Activated CD8-positive, alpha-beta memory T cell treated with anti-CD3 and anti-CD28 coated beads, Interleukin-2, amount 50 U/mL, for 4 hours (primary cell): ENCODE measurements at regions not wholly inside any gene's neighbourhood (a gene's known extent, or its start where the extent isn't known, plus 50 kb on each side); places are given as distances from the start of the nearest gene placed in this dataset.
"Not testable (repeated sequence)": the region's sequence is repeated elsewhere in the genome, so short reads cannot be mapped to it uniquely, and the experiment has no call there.

ENCODE experiments used
- DNase-seq: peaks from one replicate; pipeline ENCODE4 v3.0.0-alpha.2; 2020

DNA sequence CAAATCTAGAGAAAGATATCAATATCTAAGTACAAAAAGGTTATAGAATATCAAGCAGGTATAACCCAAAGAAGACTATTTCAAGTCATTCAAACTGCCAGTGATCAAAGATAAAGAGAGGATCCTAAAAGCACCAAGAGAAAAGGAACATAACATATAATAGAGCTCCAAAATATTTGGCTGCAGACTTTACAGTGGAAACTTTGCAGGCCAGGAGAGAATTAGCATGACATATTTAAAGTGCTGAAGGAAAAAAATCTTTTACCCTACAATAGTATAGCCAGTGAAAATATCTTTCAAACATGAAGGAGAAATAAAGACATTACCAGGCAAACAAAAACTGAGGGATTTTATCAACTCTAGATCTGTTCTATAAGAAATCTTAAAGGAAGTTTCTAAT is 254.3 kb upstream of the ARHGEF26 start:
- no peak for DNase-seq

DNA sequence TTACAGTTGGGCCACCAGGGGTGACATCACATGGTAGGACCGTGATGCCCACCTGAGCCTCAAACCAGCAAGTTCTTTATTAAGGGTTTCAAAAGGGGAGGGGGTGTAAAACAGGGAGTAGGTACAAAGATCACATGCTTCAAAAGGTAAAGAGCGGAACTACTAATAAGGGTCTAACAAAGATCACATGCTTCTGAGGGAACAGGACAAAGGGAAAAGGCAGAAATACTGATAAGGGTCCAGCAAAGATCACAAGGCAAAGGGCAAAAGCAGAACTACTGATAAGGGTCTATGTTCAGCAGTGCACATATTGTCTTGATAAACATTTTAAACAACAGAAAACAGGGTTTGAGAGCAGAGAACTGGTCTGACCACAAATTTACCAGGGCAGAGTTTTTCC is 246.8 kb upstream of the ARHGEF26 start:
- not testable (repeated sequence) for DNase-seq

DNA sequence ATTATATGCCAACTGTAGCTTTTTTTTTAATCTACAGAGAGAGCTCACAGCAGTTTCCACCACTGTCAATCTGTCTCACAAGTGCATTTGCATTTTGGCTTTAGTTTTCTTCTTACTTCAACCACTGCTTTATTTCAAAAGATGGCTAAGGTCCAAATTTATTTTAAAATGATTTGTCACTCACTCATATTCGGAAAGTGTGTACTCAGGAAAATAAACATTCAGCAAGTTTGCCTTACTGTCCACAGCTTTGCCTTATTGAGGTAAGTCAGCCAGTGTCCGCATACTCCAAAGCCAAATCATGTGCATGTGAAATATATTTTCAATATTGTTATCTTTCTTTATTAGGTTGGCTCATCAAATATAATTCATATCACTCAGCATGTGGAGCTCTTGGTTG is 240.7 kb upstream of the ARHGEF26 start:
- no peak for DNase-seq

DNA sequence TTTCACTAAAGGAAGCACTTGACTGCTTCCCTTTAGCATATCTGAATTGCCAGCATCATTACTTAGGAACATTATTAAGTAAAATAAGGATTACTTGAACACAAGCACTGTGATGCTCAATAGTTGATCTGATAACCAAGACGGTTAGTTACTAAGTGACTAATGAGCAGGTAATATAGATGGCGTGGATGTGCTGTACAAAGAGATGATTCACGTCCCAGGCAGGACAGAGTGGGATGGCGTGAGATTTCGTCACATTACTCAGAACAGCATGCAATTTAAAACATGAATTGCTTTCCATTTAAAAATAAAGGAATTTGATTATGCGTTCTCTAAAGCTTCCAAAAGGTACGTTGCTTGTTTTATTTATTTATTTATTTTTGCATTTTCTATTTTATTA is 240.0 kb upstream of the ARHGEF26 start:
- DNase-seq, result no peak

DNA sequence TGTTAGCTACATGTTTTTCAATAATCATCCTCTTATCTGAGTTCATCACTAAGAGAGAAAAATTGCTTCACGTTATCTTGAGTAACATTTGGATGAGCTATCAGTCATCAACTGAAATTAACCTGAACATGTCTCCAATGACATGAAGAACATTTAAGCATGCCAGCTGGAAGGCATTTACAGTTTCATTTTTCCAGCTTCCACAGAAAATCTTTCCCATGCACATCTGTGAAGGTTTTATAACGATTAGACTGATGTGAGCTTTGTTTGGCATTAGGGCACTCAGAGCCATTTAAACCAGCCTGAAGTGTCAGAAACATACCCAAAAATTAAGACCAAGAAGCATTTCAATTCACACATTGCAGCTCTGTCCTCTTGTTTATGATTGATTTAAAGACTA is 235.8 kb upstream of the ARHGEF26 start:
- no peak for DNase-seq

DNA sequence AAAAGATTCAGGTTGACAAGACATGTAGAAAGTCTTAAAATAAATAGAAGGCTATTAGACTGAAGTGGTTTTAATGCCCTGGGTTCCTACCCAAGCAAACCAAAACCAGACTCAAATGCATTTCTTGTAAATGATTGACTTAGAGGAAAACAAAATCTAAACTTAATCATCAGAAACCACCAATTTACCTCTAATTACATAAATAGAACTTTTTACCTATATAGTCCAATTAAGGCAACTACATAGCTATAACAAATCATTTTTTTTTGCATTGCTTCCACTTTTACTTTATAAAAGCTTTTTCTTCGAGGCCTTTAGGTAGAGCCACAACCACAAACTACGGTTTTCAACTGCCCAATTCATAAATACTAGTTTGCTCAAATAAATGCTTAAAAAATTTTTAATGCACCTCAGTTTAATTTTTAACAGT is 231.3 kb upstream of the ARHGEF26 start:
- DNase-seq, result no peak

DNA sequence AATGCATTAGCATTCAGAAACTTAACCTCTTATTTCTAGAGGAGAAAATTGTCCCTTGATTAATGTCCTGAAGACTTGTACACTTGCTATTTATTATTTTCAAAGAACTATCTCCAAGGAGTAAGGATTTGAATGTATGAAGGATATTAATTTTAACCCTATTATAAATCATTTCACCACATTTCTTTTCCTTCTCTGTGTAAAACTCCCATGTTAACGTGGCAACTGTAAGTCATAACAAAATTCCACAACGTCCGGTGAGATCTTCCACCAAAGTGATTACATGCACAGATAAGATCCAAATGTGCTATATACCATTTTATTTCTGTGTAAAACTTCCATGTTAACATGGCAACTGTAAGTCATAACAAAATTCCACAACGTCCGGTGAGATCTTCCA is 229.1 kb upstream of the ARHGEF26 start:
- no peak for DNase-seq

DNA sequence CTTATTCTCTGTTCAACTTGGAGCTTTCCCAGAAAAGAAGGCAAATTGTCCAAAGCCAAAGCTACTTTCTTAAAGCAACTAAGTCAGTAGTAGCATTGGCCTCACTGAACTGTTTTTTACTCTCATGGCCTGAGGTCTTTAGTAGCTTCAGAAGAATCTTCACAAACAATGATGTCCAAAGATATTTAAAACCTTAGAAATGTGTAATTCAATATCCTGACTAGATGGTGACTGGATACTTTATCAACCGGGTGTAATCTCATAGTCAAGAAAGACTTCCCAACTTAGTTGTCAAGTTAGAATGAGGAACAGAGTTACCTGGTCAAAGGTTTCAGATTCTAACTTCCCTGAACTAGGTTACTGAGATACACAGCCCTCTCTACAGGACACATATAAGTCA is 226.3 kb upstream of the ARHGEF26 start:
- DNase-seq, result no peak

DNA sequence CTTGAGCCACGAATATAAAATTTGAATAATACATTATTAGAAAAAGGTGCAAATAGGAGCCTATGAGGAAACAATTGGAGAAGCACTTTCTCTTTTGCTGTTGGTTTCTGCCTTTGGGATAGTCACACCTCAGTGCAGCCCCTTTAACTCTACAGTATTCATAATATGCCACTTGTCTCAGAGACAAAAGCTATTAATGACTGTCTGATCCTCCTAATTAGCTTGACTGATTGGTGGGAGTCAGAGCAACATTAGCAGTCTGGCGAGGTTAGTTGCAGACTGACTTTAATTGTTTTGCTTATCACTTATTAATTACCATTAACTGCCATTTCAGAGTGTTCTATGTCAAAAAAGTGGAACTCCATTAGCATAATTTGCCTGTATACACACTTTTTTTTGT is 225.0 kb upstream of the ARHGEF26 start:
- DNase-seq, result no peak

DNA sequence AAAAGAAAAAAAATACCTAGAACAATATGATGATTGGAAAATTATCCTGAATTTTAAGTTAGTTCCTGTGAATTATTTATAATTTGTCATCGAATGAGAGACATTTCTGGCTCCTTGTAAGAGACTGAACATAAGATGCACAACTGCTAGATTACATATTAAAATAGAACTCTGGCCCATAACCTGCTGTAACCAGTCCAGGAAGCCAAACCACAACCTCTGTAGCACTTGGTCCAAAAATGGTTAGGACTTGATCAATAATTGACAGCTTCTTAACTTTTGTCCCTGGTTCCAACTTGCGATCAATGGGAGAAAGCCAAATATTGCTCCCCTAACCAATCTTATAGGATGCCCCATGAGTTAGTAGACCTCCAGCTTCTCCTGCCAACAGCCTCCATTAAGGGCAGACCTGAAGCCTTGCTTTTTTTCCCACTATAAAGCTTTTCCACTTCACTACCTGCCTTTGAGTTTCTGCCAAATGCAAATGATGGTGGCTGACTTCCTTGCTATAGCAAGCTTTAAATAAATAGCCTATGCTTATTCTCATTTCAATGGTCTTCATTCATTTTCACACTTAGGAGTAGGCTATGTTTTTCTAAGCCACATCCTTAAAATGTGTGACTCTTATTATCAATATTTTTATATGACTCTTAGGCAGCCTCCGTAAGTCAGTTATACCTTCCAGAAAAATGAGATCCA is 224.0 kb upstream of the ARHGEF26 start:
- no peak for DNase-seq

DNA sequence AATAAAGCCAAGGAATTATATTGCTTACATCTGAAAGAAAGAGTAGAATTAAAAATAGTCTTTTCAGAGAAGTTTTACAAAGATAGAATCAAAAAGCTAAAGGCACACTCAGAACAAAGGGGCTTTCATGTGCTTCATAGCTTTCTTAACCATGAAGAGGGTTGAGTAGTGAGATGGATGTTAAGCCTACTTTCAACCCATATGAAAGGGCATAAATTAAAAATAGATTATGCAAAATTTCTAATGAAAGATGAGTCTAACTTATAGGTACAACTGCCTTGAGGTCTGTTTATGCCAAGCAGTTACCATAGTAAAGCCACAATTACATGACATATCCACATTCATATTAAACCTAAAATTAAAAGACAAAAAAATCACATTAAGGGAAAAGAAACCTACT is 223.3 kb upstream of the ARHGEF26 start:
- no peak for DNase-seq

DNA sequence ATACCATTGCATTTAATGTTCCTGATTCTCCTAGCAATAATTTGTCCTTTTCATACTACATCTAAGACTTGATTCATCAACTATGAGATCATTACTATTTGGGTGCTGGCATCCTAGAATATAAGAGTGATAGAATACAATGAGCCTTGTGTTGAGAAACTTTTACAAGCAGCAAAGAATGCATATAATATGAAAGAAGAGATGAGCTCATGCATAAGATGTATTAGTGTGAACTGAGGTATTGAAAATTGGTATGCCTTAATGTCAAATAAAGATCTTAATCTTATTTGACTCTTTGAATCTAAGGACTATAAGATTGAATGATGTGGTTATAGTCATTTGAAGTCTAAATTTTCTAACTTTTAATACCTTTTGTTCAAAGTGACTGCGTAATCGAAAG is 220.0 kb upstream of the ARHGEF26 start:
- DNase-seq, result no peak

DNA sequence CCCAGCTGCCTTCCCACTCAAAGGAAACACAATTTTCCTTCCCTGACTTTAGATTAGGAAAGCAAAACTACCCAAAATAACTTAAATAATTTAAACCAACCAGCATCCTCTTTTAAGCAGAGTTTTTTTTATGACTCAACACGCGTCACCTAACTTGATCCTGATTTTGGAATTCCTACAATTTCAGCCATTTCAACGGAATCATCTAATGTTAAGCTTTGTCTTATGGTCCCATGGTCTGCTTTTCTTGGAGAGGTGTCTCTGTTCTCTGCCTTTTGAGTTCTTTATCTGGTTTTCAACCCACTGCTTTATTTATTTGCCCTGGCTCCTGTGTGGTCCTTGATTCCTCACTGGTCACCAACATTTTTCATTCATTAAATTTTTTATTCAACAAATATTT is 219.2 kb upstream of the ARHGEF26 start:
- DNase-seq, result no peak

DNA sequence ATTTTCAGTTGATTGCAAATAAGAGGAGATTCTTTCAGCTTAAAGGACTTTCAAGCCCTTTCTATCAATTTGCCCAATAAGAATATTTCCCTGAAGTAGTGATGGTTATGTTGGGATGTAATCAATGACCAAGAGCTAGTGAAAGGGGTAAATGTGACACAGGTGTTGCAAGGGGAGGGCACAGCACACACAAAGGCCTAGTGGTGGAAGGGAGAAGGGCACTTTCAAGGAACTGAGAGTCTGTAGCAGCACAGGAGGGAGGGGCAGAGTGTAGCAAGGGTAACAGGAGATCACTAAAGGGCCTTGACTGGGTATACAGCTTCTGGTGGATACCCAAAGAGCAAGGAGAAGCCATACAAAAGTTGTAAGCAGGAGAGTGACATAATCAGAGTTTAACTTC is 217.8 kb upstream of the ARHGEF26 start:
- DNase-seq, result no peak

DNA sequence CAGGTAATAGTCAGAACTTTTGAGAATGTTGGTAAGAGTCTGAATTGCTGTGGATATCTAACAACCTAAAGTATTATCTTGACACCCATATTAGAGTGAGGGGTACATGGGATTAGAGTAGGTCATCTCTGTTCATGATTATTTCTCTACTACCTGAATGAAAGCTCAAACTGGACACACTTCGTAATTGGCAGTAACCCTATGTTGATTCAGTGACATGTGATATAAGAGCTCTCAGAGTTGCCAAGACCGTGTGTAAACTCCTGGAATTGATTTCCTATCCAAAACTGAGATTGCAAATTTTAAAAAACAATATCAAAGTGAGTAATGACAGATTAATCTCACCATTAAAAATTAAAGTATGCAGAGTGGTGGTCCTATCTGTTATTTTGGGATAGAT is 214.8 kb upstream of the ARHGEF26 start:
- DNase-seq, result no peak

DNA sequence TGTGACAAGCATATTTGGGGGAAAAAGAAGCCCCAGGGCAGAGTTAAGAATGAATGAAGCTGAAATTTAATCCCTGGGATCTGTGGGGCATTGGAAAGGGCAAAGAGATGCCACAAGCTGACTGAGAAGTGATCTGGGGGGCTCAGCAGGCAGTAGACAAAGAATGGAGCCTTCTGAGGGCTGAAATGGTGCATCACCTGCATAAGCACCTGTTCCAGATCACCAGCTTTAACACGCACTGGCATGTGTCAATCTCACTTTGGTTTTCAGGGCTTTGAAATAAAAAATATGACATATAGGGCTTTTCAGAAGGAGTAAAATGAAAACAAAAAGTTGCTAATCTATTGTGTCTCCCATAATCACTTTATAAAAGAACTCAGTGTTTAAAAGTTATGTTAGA is 210.8 kb upstream of the ARHGEF26 start:
- DNase-seq, result no peak

DNA sequence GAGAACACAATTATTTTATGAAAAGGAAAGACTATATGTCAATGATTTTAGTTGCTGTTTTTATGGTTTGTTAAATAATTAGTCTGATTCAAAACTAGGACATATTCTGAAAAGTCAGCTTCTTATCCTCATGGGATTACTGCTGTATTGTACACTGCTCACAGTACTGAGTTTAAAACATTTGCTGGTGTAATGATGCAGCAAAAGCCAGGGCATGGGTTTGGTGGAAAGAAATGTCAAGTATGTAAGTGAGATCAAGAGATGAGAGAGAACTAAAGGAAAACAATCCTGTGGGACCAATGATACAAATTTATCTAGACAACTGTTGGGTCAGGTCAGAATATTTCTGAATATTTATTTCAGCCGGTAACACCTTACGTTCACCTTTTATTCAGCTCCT is 210.1 kb upstream of the ARHGEF26 start:
- DNase-seq, result no peak

DNA sequence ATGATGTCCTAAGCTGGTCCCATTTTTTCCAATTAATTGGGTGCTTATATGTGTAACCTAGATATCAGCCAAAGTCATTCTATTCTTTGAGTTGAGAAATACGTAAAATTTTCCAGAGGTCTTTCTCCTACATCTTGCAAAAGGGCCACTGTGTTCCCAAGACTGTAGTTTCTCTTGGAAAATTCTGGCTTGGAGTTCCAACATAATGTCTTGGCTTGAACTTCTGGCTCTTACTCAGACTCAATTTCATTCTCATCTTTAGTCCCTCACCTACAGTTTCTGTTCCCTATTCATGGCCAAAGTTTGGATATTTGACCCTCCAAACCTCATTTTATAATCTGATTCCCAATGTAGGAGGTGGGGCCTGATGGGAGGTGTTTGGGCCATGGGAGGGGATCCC is 201.4 kb upstream of the ARHGEF26 start:
- DNase-seq, result no peak

DNA sequence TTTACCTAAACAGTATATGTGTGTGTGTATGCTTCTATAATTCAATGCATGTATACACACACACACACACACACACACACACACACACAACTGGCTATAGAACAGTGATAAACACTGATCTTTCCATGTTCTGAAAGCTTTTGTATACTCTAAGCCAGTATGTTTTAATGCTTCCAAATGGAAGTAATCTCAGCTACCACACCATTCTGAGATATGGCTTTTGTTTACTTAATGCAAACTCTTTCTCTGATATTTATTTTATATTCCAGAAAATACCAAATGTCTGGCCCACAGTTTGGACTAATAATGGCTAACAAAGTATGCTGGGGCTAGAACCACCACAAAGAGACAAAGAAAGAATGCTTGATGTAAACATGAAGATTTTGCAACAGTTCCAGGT is 199.4 kb upstream of the ARHGEF26 start:
- DNase-seq, result no peak

DNA sequence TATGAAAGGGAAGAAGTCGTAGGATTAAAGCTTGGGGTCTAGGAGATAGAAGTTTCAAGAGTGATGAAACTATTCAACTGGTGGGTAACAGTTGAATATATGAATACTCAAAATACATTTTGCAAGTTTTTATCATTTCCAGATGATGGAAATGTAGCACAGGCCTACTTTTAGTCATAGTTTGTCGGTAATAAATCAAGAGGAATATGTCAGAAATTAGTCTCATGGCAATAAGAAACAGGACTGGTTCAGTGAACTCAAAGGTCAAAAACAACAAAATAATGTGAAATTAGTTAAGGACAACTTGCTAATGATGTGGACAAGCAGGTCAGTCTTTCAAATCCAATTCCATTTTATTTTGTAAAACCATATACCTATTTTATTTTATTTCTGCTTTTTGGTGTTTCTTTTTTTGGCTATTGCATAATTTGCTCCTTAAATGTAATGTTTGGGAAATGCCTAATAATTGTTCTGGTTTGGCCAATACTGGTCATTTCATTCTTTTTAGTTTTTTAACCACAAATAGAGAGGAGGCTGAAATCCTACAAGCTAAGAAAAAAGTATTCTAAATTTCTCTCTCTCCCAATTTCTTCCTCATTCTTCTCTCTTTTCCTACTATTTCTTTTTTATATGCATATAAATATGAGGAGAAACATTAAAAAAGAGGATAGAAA is 195.2 kb upstream of the ARHGEF26 start:
- no peak for DNase-seq

DNA sequence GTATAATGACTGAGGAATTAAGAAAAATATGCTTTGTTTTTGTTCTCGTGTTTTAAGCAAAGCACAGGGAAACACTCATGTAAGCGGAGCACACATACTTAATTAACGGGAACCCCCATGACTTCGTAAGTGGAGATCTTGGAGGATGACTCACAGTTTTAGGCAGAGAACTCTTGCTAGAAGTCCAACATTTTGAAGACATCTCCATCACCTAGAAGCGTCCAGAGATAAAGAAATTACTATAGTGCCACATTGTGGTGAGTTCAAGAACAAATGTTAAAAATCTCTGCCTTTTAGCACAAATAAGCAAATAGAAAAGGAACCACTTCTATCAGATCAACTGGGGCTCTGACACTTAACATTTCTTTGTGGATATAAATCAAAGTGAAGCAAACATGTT is 194.1 kb upstream of the ARHGEF26 start:
- DNase-seq, result no peak

DNA sequence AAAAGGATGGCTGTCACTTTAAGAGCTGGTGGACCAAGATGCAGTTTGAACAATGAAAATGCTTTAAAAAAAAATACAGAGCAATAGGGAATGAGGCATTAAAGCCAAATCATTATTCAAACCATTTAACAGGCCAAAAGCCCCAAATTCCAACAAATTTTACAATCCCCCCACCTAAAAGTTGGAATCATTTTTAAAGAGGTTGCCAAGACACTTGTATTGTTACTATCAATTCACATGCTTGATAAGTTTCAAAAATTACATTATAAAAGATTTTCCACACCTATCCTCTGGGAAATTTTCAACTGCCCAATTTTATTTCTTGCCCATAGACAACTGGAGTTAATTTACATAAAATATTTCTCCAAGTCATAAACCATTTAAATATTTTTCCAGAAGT is 192.3 kb upstream of the ARHGEF26 start:
- no peak for DNase-seq

DNA sequence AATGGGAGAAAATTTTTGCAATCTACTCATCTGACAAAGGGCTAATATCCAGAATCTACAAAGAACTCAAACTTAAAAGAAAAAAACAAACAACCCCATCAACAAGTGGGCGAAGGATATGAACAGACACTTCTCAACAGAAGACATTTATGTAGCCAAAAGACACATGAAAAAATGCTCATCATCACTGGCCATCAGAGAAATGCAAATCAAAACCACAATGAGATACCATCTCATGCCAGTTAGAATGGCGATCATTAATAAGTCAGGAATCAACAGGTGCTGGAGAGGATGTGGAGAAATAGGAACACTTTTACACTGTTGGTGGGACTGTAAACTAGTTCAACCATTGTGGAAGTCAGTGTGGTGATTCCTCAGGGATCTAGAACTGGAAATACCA is 187.7 kb upstream of the ARHGEF26 start:
- DNase-seq, result not testable (repeated sequence)

DNA sequence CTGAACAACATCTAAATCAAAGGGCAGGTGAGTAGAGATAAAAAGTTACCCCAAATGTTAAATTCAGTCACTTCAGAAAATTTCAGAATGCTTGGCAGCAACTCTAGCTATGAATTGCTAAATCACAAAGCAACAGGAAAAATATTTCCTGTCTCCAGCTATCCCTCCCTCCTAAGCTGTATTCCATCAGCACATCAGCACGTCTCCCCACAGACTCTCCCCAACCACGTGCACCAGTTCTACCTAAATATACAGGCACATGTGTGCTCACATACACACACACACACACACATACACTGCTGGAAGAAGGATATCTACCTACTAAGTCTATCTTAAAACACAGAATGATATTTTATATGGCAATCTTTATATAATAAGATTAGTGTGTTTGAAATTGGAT is 177.1 kb upstream of the ARHGEF26 start:
- no peak for DNase-seq

DNA sequence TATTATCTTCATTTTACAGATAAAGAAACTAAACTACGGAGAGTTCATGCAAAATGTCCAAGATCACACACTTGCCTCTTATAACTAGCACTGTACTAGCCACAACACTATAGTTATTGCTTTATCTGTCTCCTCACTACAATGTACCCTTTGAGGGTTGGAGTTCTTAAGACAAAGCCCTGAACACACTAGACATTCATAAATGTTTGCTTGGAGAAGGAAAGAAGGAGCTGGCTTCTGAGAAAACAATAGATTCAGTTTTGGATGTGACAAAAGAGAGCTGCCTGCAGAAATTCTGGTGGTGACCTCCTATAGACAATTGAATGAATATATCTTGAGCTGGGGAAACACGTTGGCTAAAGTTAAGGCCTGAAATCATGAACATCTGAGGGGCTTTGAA is 169.9 kb upstream of the ARHGEF26 start:
- no peak for DNase-seq
